Loucy (cell line): ENCODE measurements at regions not wholly inside any gene's neighbourhood (a gene's known extent, or its start where the extent isn't known, plus 50 kb on each side); places are given as distances from the start of the nearest gene placed in this dataset.

Experiments
- H2AFZ ChIP-seq: fragments of 200-600 bp; sonication (generic); 2 replicates; pipeline ENCODE4 v1.6.0; 2016; ENCODE audit warnings: antibody characterized with exemption, mild to moderate bottlenecking, low read length, moderate library complexity
- H3F3A ChIP-seq: fragments of 200-600 bp; 2 replicates; pipeline ENCODE4 v1.6.0; 2016; ENCODE audit warnings: antibody characterized with exemption, low read depth, mild to moderate bottlenecking
- H3K27me3 ChIP-seq: fragments of 200-600 bp; sonication (generic); 2 replicates; pipeline ENCODE4 v1.6.1; 2014; ENCODE audit warnings: low read length, mild to moderate bottlenecking; ENCODE audit not compliant: insufficient read depth, poor library complexity, severe bottlenecking
- H3K36me3 ChIP-seq: fragments of 200-600 bp; sonication (generic); 2 replicates; pipeline ENCODE4 v1.6.1; 2016; ENCODE audit warnings: low read length; ENCODE audit not compliant: insufficient read depth
- H3K4me1 ChIP-seq: fragments of 200-600 bp; sonication (generic); 2 replicates; pipeline ENCODE4 v1.5.1; 2014; ENCODE audit warnings: low read length, mild to moderate bottlenecking; ENCODE audit not compliant: insufficient read depth, poor library complexity, severe bottlenecking
- H3K4me2 ChIP-seq: fragments of 200-600 bp; sonication (generic); 2 replicates; pipeline ENCODE4 v1.6.0; 2014; ENCODE audit warnings: antibody characterized with exemption, low read length, low read depth, mild to moderate bottlenecking; ENCODE audit not compliant: poor library complexity, severe bottlenecking
- H3K4me3 ChIP-seq: fragments of 200-600 bp; sonication (generic); 2 replicates; pipeline ENCODE4 v1.5.1; 2014; ENCODE audit warnings: low read length, mild to moderate bottlenecking, mixed read lengths; ENCODE audit not compliant: poor library complexity, severe bottlenecking
- H3K79me2 ChIP-seq: fragments of 200-600 bp; sonication (generic); 2 replicates; pipeline ENCODE4 v1.6.1; 2014; ENCODE audit warnings: low read length; ENCODE audit not compliant: insufficient read depth
- H3K9ac ChIP-seq: fragments of 200-600 bp; sonication (generic); 2 replicates; pipeline ENCODE4 v1.6.0; 2014; ENCODE audit warnings: mild to moderate bottlenecking, low read depth, low read length, moderate library complexity; ENCODE audit not compliant: poor library complexity, severe bottlenecking
- H3K9me2 ChIP-seq: fragments of 200-600 bp; sonication (generic); replicated peaks from 2 replicates; pipeline ENCODE4 v1.6.1; 2016; ENCODE audit warnings: low read depth, low read length, mixed read lengths
- H3K9me3 ChIP-seq: fragments of 200-600 bp; sonication (generic); 2 replicates; pipeline ENCODE4 v1.6.1; 2014; ENCODE audit warnings: mild to moderate bottlenecking, antibody characterized with exemption, low read length, low read depth; ENCODE audit not compliant: insufficient read depth
- H4K20me1 ChIP-seq: fragments of 200-600 bp; sonication (generic); 2 replicates; pipeline ENCODE4 v1.6.0; 2014; ENCODE audit warnings: antibody characterized with exemption, low read length, mild to moderate bottlenecking; ENCODE audit not compliant: insufficient read depth, poor library complexity, severe bottlenecking
- CTCF ChIP-seq: fragments of 200-600 bp; sonication (generic); conservative IDR thresholded peaks from 2 replicates; pipeline ENCODE4 v1.5.1; 2014; ENCODE audit warnings: mild to moderate bottlenecking, antibody characterized with exemption, low read length
- EZH2phosphoT487 ChIP-seq: fragments of 200-600 bp; IDR thresholded peaks from 2 replicates; pipeline ENCODE4 v1.6.1; 2018; ENCODE audit warnings: antibody characterized with exemption, mild to moderate bottlenecking, moderate library complexity, borderline replicate concordance

- no peaks in the 10 kb centered on the region for H4K20me1 ChIP-seq
- no peaks in the 10 kb centered on the region for H3F3A ChIP-seq
- H3K4me2 ChIP-seq: no peak overlapping the region
- no peaks in the 10 kb centered on the region for H3K4me1 ChIP-seq
- H3K36me3 ChIP-seq: no peaks in the 10 kb centered on the region
- H3K9me3 ChIP-seq: no peaks in the 10 kb centered on the region
- no peak overlapping the region for H3K4me3 ChIP-seq
- H3K9me2 ChIP-seq: no peaks in the 10 kb centered on the region
- H3K79me2 ChIP-seq: no peaks in the 10 kb centered on the region
- H3K27me3 ChIP-seq: no peaks in the 10 kb centered on the region
- no peak overlapping the region for H2AFZ ChIP-seq
- H3K9ac ChIP-seq: no peak overlapping the region
- TF ChIP-seq EZH2phosphoT487: no peak
Measured at GRCh38 chr9:129331772-129332500, 153.9 kb upstream of the IER5L start.

- Histone ChIP-seq H3K27me3 (no peaks in the 10 kb centered on the region), H3K9me2 (no peaks in the 10 kb centered on the region), H3K36me3 (no peaks in the 10 kb centered on the region), H3K4me1 (no peaks in the 10 kb centered on the region), H3K4me2 (no peak overlapping the region), H3K9me3 (no peaks in the 10 kb centered on the region), H3K9ac (no peak overlapping the region), H3K79me2 (no peaks in the 10 kb centered on the region), H2AFZ (no peak overlapping the region), H3K4me3 (no peak overlapping the region), H3F3A (no peaks in the 10 kb centered on the region), H4K20me1 (no peaks in the 10 kb centered on the region)
- TF ChIP-seq EZH2phosphoT487 (no peak), CTCF (no peak)
Measured at GRCh38 chr9:129331493-129331765, 153.4 kb upstream of the IER5L start.

GRCh38 chr9:129330711-129331492, 152.8 kb upstream of the IER5L start:
- H3K4me3 ChIP-seq: no peak overlapping the region
- no peaks in the 10 kb centered on the region for H3K9me3 ChIP-seq
- no peak overlapping the region for H2AFZ ChIP-seq
- H3K4me1 ChIP-seq: no peaks in the 10 kb centered on the region
- H3K79me2 ChIP-seq: no peaks in the 10 kb centered on the region
- TF ChIP-seq EZH2phosphoT487: no peak
- TF ChIP-seq CTCF: no peak
- H3F3A ChIP-seq: no peaks in the 10 kb centered on the region
- no peak overlapping the region for H3K4me2 ChIP-seq
- no peaks in the 10 kb centered on the region for H3K27me3 ChIP-seq
- H3K9me2 ChIP-seq: no peaks in the 10 kb centered on the region
- H4K20me1 ChIP-seq: no peaks in the 10 kb centered on the region
- no peak overlapping the region for H3K9ac ChIP-seq
- no peaks in the 10 kb centered on the region for H3K36me3 ChIP-seq
